ENCODE measurements at regions not wholly inside any gene's neighbourhood (a gene's known extent, or its start where the extent isn't known, plus 50 kb on each side); places are given as distances from the start of the nearest gene placed in this dataset.
"Not testable (repeated sequence)": the region's sequence is repeated elsewhere in the genome, so short reads cannot be mapped to it uniquely, and the experiment has no call there.

- no peak for DNase-seq (ENCODE audit: low spot score)
Measured at GRCh38 chr12:113710216-113710615, 238.5 kb upstream of the LHX5 start.

GRCh38 chr12:113709456-113709855 is 237.8 kb upstream of the LHX5 start:
- ATAC-seq (ENCODE audit: low read depth) = no peak
- Histone ChIP-seq H3K27ac (ENCODE audit: poor library complexity, severe bottlenecking) (no peak overlapping the region), H3K27me3 (ENCODE audit: insufficient read depth, poor library complexity, severe bottlenecking) (peaks cover 4% of the 10 kb centered on the region), H3K9me3 (ENCODE audit: severe bottlenecking) (no peaks in the 10 kb centered on the region), H3K36me3 (ENCODE audit: low read depth) (no peaks in the 10 kb centered on the region), H3K4me1 (ENCODE audit: insufficient read depth, poor library complexity, severe bottlenecking) (no peaks in the 10 kb centered on the region), H3K4me3 (ENCODE audit: severe bottlenecking) (no peak overlapping the region)
- no peak for DNase-seq (ENCODE audit: low spot score)
- TF ChIP-seq CTCF (IDR thresholded peaks at IDR 0.05; ENCODE audit: poor library complexity, severe bottlenecking) = no peak

More at GRCh38 chr12:113710216-113710615, 238.5 kb upstream of the LHX5 start:
- no peak overlapping the region for H3K4me3 ChIP-seq (ENCODE audit: severe bottlenecking)
- no peaks in the 10 kb centered on the region for H3K4me1 ChIP-seq (ENCODE audit: insufficient read depth, poor library complexity, severe bottlenecking)
- ATAC-seq (ENCODE audit: low read depth) = no peak
- peaks cover 4% of the 10 kb centered on the region for H3K27me3 ChIP-seq (ENCODE audit: insufficient read depth, poor library complexity, severe bottlenecking)
- no peak for TF ChIP-seq CTCF (IDR thresholded peaks at IDR 0.05; ENCODE audit: poor library complexity, severe bottlenecking)
- no peak overlapping the region for H3K27ac ChIP-seq (ENCODE audit: poor library complexity, severe bottlenecking)
- H3K9me3 ChIP-seq (ENCODE audit: severe bottlenecking) = no peaks in the 10 kb centered on the region
- H3K36me3 ChIP-seq (ENCODE audit: low read depth) = no peaks in the 10 kb centered on the region

GRCh38 chr12:113702836-113703235 is 231.2 kb upstream of the LHX5 start:
- ATAC-seq (ENCODE audit: low read depth) = no peak

GRCh38 chr12:113702276-113702675 is 230.6 kb upstream of the LHX5 start:
- Histone ChIP-seq H3K4me1 (ENCODE audit: insufficient read depth, poor library complexity, severe bottlenecking) (no peaks in the 10 kb centered on the region), H3K4me3 (ENCODE audit: severe bottlenecking) (no peak overlapping the region), H3K27ac (ENCODE audit: poor library complexity, severe bottlenecking) (no peak overlapping the region), H3K27me3 (ENCODE audit: insufficient read depth, poor library complexity, severe bottlenecking) (peaks cover 4% of the 10 kb centered on the region), H3K9me3 (ENCODE audit: severe bottlenecking) (no peaks in the 10 kb centered on the region), H3K36me3 (ENCODE audit: low read depth) (no peaks in the 10 kb centered on the region)
- no peak for TF ChIP-seq CTCF (IDR thresholded peaks at IDR 0.05; ENCODE audit: poor library complexity, severe bottlenecking)
- no peak for DNase-seq (ENCODE audit: low spot score)
- no peak for ATAC-seq (ENCODE audit: low read depth)

More at GRCh38 chr12:113702836-113703235, 231.2 kb upstream of the LHX5 start:
- H3K36me3 ChIP-seq (ENCODE audit: low read depth) = no peaks in the 10 kb centered on the region
- no peak for DNase-seq (ENCODE audit: low spot score)
- H3K27me3 ChIP-seq (ENCODE audit: insufficient read depth, poor library complexity, severe bottlenecking) = peaks cover 4% of the 10 kb centered on the region
- no peaks in the 10 kb centered on the region for H3K9me3 ChIP-seq (ENCODE audit: severe bottlenecking)
- H3K4me3 ChIP-seq (ENCODE audit: severe bottlenecking) = no peak overlapping the region
- TF ChIP-seq CTCF (IDR thresholded peaks at IDR 0.05; ENCODE audit: poor library complexity, severe bottlenecking) = no peak
- H3K27ac ChIP-seq (ENCODE audit: poor library complexity, severe bottlenecking) = no peak overlapping the region
- H3K4me1 ChIP-seq (ENCODE audit: insufficient read depth, poor library complexity, severe bottlenecking) = no peaks in the 10 kb centered on the region

- Histone ChIP-seq H3K27me3 (ENCODE audit: insufficient read depth, poor library complexity, severe bottlenecking) (peaks cover 4% of the 10 kb centered on the region), H3K27ac (ENCODE audit: poor library complexity, severe bottlenecking) (no peak overlapping the region), H3K9me3 (ENCODE audit: severe bottlenecking) (no peaks in the 10 kb centered on the region), H3K4me1 (ENCODE audit: insufficient read depth, poor library complexity, severe bottlenecking) (no peaks in the 10 kb centered on the region), H3K36me3 (ENCODE audit: low read depth) (no peaks in the 10 kb centered on the region), H3K4me3 (ENCODE audit: severe bottlenecking) (no peak overlapping the region)
- no peak for DNase-seq (ENCODE audit: low spot score)
- TF ChIP-seq CTCF (IDR thresholded peaks at IDR 0.05; ENCODE audit: poor library complexity, severe bottlenecking) = no peak
- 0 out of 3 replicates have a peak, but pooled peaks have one; percentile 27 for ATAC-seq (ENCODE audit: low read depth)
Measured at GRCh38 chr12:113700943-113701342, 229.3 kb upstream of the LHX5 start.

- H3K4me3 ChIP-seq (ENCODE audit: severe bottlenecking); H3K27ac ChIP-seq (ENCODE audit: poor library complexity, severe bottlenecking); H3K27me3 ChIP-seq (ENCODE audit: insufficient read depth, poor library complexity, severe bottlenecking); H3K36me3 ChIP-seq (ENCODE audit: low read depth); ATAC-seq (ENCODE audit: low read depth); H3K9me3 ChIP-seq (ENCODE audit: severe bottlenecking); DNase-seq (ENCODE audit: low spot score); H3K4me1 ChIP-seq (ENCODE audit: insufficient read depth, poor library complexity, severe bottlenecking): not testable (repeated sequence)
Measured at GRCh38 chr12:113699984-113700383, 228.3 kb upstream of the LHX5 start.

Measured in RWPE2 (cell line).